ENCODE measurements at regions not wholly inside any gene's neighbourhood (a gene's known extent, or its start where the extent isn't known, plus 50 kb on each side); places are given as distances from the start of the nearest gene placed in this dataset.

DNA sequence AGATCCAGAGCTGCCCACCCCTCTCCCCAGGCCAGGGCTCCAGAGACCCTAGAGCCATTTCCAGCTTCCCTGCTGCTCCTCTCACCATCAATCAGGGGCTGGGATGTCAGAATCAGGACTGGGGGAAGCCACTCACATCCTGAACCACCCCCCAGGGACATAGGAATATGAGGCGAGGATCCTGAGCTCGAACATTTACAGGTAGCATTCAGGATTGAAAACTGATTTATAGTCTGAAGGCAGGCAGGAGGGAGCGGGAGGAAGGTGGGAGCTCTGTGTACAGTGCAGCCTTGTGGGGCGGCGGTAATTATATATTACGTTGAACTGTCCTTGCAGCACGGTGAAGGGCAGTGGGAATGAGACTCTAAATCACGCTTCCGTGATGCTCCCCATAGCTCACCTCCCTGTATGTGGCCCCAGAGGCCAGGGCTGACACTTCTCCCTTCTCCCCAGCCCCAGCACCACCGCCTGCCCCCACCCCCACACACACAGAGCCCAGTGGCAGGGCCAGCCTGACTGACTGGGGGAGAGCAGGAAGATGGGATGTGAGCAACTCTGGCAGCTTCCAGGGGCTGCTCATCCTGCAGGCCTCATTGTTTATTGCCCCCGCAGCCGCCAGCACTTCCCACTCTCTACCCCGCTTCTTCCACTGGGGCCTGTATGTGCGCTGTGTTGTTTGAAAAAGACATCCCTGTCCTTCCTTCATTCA, 76.0 kb upstream of the HSPA9 start:
- peak in 3 of 11 donors; percentile 18 to 23 (median 19) for DNase-seq (ENCODE audit: extremely low read depth in 1 of 11, low read depth in 9 of 11, low spot score in 4 of 11)

DNA sequence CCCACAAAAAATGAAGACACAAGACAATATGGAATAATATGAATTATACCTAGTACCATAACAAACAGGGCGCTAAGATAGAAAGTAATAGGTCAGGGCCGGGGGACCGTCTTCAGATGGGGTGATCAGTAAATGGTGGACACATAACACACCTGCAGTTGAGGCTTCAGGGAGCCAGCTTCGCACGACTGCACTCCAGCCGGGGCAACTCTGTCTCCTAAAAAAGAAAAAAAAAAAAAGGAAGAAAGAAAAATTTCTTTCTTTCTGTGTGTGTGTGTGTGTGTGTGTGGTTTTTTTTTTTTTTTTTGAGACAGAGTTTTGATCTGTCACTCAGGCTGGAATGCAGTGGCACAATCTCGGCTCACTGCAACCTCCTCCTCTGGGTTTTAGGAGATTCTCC, 75.0 kb upstream of the HSPA9 start:
- DNase-seq (ENCODE audit: extremely low read depth in 1 of 11, low read depth in 9 of 11, low spot score in 4 of 11): no peak

DNA sequence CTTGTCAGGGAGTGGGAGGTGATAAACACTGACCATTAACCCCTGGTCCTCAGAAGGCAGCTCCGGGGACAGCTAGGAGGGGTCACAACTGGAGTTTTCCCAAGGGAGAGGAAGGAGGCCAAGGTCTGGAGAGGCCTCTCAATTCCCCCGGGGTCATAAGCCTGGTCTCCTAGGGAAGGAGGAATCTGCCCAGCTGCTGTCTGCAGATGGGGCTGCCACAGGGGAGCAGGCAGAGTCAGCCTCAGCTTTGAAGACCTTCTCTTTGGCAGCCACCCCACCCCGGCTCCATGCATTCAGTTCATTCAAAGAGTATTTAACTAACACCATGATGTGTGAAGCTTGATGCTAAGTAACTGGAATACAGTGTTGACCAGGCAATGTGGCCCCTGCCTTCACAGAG, 74.6 kb upstream of the HSPA9 start:
- DNase-seq (ENCODE audit: extremely low read depth in 1 of 11, low read depth in 9 of 11, low spot score in 4 of 11): no peak

DNA sequence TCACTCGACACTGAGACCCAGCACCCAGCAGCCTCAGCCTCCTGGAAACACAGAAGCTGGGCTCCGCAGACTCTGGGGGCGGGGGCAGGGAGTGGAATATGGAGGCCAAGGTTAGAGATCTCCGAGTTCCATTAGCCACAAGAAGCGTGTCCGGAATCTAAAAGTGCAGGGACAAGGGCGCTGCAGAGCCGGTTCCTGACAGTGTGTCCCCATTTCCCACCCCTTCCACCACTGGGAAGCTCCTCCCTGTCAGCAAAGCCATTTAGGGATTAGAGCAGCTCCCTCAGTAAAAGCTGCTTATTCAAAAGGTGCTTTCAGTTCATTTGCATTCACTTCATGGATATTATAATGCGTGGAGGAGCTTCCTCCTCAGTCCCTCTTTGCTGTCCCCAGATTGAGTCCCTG, 74.1 kb upstream of the HSPA9 start:
- DNase-seq (ENCODE audit: extremely low read depth in 1 of 11, low read depth in 9 of 11, low spot score in 4 of 11): no peak

DNA sequence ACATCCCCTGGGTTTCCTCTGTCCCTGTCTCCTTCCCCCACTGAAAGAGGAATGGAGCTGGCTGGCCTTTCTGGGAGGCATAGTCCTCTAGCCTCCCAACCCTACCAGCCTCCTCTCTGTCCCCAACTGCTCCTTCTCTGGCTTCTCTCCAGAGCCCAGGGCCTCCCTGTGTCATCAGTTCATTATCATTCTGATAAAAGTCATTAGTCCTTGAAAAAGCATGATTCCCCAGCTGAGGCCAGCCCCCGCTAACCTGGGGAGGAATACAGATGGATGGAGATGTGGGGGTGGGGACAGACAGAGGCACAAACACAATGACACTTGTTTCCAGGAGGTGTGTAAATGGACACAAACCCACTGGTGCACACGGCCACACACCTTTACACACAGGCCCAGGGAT, 73.6 kb upstream of the HSPA9 start:
- DNase-seq (ENCODE audit: extremely low read depth in 1 of 11, low read depth in 9 of 11, low spot score in 4 of 11): no peak

DNA sequence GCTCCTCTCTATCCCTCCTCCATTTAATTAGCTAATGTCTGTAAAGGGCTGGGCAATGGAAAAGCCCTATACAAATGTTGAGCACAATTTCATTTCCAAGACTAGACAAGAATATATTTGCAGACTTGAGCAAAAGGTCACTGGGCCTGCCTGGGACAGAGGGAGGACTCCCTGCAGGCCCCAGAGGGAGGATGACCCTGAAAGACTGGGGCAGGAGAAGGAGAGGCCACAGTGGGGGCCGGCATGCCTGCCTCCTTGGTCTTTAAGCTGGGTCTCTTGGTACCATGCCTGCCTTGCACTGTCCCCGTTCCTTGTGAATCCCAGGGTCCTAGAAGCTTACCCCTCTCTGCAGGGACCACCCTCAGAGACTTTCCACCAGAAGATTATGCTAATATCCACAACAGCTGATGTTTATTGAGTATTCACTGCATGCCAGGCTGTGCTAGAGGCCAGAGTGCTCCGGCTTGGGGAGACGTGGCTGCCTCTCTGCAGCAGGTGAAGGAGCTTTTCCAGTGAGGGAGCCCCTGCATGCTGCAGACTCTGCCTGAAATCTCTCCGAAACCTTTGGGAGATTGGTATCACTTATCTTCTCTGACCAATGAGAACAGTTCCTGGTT, 72.7 kb upstream of the HSPA9 start:
- DNase-seq (ENCODE audit: extremely low read depth in 1 of 11, low read depth in 9 of 11, low spot score in 4 of 11): no peak

DNA sequence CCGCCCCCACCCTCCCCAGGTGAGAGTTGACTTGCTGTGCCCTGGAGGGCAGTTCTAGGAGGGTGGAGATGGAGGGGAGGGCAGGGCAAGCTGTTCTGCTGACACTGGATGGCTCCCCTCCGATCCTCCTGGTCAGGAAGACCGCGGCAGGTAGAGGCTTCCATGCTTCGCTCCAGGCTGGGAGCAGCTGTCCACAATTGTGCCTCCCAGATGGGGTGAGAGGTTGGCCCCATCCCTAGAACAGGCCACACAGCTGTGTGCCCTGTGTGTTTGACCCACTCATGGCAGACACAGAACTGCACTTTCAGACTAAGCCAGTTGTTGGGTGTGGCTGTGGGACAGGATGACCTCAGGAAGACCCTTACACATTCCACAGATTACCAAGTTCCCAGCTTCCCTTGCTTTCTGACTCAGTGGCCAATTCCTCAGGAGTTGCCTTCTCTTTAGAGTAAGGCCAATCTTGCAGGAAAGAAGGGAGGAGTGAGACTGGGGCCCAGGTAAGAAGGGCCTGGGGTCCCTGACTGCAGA, 72.1 kb upstream of the HSPA9 start:
- DNase-seq (ENCODE audit: extremely low read depth in 1 of 11, low read depth in 9 of 11, low spot score in 4 of 11): no peak

DNA sequence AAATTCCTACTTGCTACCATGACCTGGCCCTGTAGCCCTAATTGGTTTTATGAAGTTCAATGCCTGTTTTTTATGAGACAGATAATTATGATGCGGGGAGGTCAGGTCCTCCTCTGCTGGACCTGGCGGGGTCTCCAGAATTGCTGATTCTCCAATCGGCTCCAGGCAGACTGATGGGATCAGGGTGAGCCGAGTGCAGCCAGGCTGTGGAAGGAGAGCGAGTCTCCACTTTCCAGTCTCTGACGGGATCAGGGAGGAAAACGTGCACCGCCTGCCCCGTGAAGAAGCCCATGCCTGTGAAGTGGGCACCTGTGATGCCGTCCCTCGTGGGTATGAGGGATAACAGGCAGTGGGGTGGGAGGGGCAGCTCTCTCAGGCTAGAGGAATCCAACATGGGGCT, 71.5 kb upstream of the HSPA9 start:
- DNase-seq (ENCODE audit: extremely low read depth in 1 of 11, low read depth in 9 of 11, low spot score in 4 of 11): no peak

DNA sequence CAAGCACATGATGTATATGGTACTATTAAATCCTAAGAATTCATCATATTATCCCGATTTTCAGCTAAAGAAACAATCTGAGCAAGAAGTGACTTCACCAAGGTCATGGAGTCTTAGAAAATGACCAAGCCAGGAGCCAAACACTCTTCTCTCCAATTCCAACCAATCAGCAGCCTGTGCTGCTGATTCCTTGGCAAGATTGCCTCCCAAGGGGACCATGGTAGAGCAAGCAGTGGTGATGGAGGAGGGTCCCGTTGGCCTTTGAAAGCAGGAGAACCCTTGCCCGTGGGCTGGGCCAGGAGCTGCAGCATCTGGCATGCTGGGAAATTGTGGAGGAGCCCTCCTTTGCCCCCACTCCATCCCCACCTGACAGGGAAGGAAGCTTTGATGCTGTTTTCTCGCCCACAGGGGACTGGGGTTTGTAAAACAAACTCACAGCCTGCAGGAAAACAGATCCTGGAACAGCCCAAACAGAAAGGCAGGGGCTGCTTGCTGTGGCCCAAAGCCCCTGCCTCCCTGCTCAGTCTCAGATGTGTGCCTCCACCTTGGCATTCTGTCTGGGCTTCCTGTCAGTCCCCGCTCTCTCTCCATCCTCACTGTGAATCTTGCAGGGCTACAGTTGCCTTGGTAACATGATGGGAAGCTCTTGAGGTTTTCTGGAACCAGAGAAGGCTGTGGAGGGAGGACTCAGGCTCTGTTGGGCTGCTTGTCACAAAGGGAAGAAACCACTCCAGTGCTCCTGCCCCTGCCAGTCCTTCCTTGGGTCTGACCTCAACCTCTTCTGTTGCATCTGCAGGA, 70.8 kb upstream of the HSPA9 start:
- no peak for DNase-seq (ENCODE audit: extremely low read depth in 1 of 11, low read depth in 9 of 11, low spot score in 4 of 11)

DNA sequence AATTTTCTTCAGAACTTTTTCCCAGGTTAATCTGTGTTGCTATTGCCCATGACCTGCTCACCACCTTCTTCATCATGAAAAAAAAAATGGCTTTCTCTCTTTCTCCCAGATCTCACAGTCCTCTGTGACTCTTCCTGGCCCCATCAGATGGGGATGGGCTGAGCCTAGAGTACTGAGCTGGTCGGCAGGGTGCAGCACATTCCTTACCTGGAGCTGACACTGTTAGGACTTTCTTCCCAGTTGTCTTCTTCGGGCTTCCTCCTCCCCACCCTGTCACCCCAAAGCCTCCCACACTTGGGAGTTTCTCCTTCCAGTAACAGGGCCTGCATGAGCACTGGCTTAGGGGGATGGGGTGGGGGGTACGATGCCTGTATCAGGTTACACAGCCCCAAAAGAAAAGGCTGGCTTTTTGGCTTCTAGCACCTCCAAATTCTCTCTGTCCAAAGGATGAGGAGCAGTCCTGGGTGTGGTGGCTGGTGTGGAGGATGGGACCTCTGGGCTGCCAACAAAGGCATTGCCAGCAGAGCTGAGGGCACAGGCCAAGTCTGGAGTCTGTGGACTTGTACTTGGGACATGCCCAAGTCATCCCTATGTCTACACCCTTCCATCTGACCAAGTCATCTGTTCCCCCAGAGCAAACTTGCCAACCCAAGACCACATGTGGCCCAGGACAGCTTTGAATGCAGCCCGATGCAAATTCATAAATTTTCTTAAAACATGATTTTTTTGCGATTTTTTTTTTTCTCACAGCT, 68.0 kb upstream of the HSPA9 start:
- no peak for DNase-seq (ENCODE audit: extremely low read depth in 1 of 11, low read depth in 9 of 11, low spot score in 4 of 11)

DNA sequence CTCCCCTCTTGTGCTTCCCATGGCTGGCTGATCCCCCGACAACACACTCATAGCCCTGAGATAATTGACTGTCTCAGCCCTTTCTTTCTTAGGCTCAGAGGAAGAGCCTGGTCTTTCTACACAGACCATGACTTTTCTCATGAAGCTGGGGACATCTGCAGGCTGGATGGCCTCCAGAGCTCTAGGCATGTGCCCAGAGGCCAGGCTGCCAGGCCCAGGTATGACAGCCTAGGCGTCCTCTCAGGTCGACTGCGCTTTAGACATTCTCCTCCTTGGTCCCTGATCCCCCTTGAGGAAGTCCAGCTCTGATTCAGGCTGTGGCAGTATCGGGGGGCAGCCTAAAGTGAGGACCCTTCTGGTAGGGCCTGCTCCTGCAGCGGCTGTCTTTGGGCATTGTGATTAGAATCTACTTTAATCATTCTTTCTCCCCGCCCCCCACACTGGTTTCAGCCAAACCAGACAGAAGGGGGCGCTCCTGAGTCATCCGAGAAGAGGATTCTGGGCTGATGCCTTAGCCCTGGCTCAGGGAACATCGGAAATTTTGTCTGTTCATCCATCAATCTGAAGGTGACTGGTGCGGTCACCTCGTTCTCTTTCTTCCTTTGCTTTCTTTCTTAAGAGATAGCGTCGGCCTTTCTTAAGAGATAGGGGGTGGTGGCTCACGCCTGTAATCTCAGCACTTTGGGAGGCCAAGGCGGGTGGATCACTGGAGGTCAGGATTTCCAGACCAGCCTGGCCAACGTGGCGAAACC, 66.5 kb upstream of the HSPA9 start:
- peak in 8 of 11 donors; percentile 28 to 56 (median 40) for DNase-seq (ENCODE audit: extremely low read depth in 1 of 11, low read depth in 9 of 11, low spot score in 4 of 11)

DNA sequence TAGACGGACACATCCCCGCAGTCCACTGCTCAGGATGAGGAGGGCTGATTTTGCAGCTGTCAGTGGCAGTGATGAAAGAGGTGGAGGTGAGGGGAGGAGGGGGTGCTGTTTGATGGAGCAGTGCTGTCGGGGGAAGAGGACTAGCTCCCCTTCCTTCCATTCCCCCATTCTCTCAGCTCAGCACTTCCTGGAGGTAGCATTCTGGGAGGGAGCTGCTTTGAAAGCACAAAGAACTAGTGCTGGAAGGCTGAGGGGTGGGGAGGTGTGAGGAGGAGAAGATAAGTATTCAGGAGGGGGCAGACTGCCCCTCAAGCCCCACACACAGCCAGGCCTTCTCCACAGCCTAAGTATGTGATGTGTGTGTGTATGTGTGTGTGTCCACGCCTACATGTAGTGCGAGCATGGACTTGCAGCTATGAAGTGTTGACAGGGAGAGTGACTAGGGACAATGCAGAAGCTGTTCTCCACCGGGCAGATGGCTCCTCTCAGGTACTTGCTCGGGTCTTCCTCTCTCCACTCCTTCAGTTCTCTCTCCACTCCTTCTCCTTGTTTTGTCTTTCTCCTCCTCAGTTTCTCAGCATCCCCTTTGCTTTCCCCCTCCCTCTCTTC, 65.5 kb upstream of the HSPA9 start:
- no peak for DNase-seq (ENCODE audit: extremely low read depth in 1 of 11, low read depth in 9 of 11, low spot score in 4 of 11)

DNA sequence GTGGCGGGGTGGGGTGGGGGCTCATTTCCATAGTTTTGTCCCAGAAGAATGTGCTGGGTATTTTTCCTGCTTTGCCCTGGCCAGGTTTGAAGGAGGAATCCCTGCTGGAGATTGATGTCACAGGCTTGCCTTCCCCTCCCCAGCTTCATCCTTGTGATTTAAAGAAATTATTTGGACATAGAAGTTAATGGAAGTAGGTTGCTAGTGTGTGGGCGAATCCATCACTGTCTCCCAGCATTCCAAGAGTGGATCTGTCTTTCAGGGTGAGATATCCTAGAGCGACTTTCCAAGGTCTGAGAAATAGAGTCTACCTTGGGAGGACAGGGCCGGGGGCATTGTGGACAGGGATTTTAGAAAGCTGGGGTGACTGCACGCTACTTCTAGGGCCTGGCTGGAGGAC, 64.9 kb upstream of the HSPA9 start:
- no peak for DNase-seq (ENCODE audit: extremely low read depth in 1 of 11, low read depth in 9 of 11, low spot score in 4 of 11)

DNA sequence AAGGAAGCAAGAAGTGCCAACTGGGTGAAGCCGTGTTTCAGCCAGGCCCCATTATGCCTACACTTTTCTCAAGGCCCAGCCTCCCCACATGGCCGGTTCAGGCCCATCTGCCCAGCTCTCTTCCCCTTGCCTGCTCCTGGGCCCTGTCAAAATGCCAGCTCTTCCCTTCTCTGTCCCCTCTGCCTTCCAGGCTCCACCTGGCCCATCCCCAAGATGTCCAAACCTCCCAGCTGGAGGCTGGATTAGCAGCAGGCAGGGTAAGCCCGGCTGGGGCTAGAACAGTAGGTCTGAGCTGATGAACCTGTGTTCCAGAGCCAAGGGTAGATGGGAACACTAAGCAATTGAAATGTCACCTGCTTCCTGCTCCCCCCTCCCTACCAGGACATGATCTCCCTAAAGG, 64.1 kb upstream of the HSPA9 start:
- no peak for DNase-seq (ENCODE audit: extremely low read depth in 1 of 11, low read depth in 9 of 11, low spot score in 4 of 11)

DNA sequence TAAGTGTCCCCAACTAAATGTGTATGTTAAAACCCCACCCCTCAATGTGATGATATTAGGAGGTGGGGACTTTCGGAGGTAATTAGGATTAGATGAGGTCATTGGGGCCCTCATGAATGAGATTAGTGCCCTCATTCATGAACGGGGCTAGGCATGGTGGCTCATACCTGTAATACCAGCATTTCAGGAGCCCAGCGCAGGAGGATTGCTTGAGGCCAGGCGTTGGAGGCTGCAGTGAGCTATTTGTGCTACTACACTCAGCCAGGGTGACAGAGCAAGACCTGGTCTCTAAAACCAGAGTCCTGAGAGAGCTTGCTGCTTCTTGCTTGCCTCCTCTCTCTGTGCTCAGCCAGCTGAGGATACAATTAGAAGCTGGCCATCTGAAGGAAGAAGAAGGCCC, 62.1 kb upstream of the HSPA9 start:
- no peak for DNase-seq (ENCODE audit: extremely low read depth in 1 of 11, low read depth in 9 of 11, low spot score in 4 of 11)

DNA sequence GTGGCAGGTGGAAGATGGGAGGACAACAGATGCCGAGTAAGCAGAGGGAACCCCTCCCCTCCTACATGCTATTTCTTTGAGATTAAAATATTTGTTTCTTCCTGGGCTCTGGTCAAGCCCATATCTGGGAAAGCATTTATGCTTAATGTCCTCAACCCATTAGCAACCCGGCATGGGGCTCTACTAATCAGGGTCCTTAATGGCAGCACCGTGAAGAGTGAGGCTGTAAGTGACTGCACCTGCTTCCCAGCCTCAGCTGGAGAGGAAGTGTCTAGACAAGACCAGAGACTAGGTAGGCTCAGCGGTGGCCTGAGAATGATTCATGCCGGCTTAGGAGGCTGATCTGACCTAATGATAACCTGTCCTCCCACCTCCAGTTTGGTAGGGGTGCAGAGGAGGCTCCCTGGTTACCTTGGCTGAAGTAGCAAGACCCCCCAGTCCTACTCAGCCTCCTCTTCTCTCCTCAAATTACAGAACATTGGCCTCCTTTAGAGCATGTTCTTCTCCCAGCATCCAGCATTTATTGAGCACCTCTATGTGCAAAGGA, 61.3 kb upstream of the HSPA9 start:
- DNase-seq (ENCODE audit: extremely low read depth in 1 of 11, low read depth in 9 of 11, low spot score in 4 of 11): no peak

DNA sequence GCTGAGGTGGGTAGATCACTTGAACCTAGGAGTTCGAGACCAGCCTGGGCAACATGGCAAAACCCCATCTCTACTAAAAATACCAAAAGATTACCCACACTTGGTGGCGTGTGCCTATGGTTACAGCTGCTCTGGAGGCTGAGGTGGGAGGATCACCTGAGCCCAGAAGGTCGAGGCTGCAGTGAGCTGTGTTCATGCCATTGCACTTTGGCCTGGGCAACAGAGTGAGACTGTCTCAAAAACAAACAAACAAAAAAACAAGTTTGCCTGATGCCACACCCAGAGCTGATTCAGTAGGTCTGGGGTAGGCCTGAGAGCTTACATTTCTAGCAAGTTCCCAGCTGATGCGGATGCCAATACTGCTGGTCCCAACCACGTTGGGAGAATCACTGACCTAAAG, 60.5 kb upstream of the HSPA9 start:
- DNase-seq (ENCODE audit: extremely low read depth in 1 of 11, low read depth in 9 of 11, low spot score in 4 of 11): no peak

DNA sequence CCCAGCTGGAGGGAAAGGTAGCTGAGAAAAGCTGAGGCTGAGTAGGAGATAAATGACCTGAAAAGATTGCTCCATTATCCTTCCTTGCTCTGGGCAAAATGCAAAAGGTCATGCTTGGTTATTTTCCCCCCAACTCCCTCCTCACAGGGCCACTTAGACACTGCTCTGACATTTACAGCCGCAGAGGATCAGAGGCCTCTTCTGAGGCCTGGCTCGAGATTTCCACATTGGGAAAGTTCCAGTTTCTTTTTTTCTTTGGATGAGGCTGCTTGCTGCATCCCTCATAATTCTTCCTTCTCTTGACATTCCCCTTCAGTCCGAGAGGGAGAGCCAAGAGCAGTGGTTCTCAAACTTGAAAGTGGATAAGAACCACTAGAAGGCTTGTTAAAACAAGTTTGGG, 60.1 kb upstream of the HSPA9 start:
- peak in 8 of 11 donors; percentile 13 to 57 (median 36) for DNase-seq (ENCODE audit: extremely low read depth in 1 of 11, low read depth in 9 of 11, low spot score in 4 of 11)

Data from renal cortex interstitium (tissue), 11 donors.